GM18505 (cell line): ENCODE measurements at regions not wholly inside any gene's neighbourhood (a gene's known extent, or its start where the extent isn't known, plus 50 kb on each side); places are given as distances from the start of the nearest gene placed in this dataset.
"Not testable (repeated sequence)": the region's sequence is repeated elsewhere in the genome, so short reads cannot be mapped to it uniquely, and the experiment has no call there.

ENCODE experiments used
- ATAC-seq: cut with Tn5 transposase; IDR thresholded peaks from one replicate; pipeline ENCODE4 v1.9.1; 2021; ENCODE audit not compliant: unreplicated experiment
- POLR2A ChIP-seq: IDR thresholded peaks from 4 replicates; pipeline ENCODE4 v1.6.1; 2011; ENCODE audit warnings: borderline replicate concordance; ENCODE audit not compliant: insufficient read depth, insufficient read length; ENCODE audit errors: extremely low read depth

DNA sequence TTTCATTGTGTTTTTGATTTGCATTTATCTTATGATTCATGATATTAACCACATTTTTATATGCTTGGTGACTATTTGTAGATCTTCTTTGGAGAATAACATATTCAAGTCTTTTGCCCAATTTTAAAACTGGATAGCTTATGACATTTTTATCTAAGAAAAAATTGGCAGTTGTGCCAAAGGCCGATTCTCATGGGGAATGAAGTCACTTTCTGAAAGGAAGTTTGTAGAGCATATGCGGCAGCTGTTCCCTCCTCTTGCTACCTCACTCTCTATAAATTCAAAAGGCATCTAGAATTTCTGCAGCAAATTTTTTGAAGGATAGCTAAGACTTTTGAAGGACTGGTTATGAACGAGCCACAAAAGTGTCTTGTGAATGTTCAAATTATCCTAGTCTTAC, 2353.5 kb downstream of the ARAP2 start:
- no peak for ATAC-seq
- TF ChIP-seq POLR2A = no peak

- ATAC-seq = no peak
- TF ChIP-seq POLR2A = no peak
Observed at GRCh38 chr4:33911959-33912358, 2332.4 kb downstream of the ARAP2 start.

DNA sequence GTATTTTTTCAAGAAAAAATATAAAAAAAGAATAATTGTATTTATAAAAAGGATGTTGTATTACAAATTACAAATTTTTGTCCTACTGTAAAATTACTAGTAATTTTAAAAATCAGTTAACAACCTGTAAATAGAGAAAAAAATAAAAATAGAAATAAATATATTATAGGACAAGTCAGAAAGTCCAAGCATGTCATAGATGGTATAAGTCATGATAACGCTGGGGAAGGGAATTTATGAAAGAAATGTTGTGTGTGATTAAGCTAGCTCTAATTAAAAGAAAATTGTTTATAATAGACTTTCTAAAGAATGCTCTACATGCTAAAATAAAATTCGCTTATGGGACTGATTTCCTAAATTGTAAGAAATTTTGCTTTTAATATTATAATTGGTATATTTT, 2329.9 kb downstream of the ARAP2 start:
- ATAC-seq = no peak
- TF ChIP-seq POLR2A = no peak

- no peak for TF ChIP-seq POLR2A
- ATAC-seq = no peak
Observed at GRCh38 chr4:33923469-33923868, 2320.8 kb downstream of the ARAP2 start.

GRCh38 chr4:33924239-33924638, 2320.1 kb downstream of the ARAP2 start:
- no peak for TF ChIP-seq POLR2A
- no peak for ATAC-seq

DNA sequence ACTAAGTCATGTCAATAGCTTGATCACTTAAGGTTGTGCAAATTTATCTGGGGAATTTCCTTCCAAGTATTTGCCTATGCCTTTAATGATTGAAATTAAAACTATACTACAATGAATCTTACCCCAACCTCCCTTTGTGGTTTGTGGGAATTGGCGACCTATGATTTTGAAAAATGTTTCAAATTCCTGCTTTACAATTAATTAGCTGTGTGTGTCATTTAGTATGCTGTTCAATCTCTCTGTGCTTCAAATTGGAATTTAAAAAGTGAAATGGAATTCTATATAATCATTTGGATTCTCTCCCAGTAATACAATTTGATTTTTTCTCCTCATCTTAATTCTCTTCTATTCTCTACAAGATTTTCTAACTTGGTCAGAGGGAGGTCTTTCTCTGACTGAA, 2319.5 kb downstream of the ARAP2 start:
- ATAC-seq = no peak
- no peak for TF ChIP-seq POLR2A

DNA sequence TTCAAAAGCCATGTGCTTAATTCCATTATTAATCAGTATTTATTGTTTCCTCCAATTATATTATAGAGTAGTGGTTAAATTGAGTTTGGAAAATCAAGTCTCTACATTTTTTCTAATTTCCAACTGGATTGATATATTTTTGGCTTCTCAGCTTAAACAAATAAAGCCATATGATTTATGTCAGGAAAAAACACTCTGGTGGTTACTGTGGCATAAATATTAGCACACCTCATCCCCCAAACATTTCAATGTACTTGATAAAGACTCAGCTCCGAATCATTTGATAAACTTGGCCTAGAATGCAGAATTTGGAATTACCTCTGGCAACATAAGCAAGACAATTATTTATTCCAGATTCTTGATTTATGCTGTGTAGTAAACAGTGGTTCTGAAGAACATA, 2313.8 kb downstream of the ARAP2 start:
- no peak for ATAC-seq
- no peak for TF ChIP-seq POLR2A

DNA sequence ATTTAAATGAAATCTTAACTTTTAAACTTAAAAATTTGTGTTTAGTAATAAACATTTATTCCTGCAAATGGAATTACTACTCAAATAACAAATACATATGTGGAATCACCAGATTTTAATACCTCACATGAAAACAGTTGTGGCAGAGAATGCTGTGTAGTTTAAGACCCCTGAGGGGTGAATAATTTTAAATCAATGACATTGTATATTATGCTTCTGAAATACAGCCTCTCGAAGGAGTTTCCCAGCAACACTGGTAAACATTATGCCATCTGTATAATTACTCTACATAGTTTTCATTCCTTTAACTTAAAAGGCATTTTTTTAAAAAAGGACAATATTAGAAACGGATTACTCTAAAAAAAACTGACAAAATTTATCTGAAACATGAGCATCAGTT, 2313.3 kb downstream of the ARAP2 start:
- no peak for ATAC-seq
- TF ChIP-seq POLR2A = no peak

DNA sequence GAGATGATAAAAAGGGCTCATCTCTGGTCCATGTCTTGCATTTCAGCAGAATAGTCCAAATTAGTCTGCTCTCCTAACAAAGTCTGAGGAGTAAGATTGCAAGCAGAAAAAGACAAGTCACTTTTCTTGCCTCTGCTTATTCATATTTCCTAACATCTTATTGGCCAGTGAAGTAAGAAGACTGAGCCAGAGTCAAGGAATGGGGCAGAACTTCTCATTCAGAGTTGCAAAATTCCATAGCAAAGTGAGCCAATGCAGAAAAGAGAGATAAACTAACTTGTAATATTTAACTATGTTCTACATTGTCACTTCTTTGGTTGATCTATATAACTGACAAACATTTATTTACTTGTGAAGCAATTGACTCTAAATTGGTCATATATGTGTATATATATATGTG, 2304.0 kb downstream of the ARAP2 start:
- no peak for TF ChIP-seq POLR2A
- no peak for ATAC-seq

GRCh38 chr4:33941854-33942253, 2302.5 kb downstream of the ARAP2 start:
- TF ChIP-seq POLR2A = no peak
- no peak for ATAC-seq

DNA sequence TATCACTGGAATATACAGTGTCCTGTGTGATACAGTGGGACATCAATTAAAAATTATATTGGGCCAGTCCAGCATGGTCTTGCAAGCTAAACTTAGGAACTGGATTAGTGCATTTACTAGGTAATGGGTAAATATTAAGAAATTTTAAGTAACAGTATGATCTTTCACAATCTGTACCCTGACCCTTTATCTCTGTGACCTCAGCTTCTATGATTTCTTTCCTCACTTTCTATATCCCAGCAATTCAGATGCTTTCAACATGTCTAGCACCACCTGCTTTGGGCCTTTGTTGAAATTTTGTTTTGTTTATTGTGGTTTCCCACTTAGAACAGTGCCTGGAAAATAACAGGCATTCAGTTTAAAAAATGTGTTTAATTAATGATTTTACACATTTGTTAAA, 2295.4 kb downstream of the ARAP2 start:
- ATAC-seq = no peak
- no peak for TF ChIP-seq POLR2A

DNA sequence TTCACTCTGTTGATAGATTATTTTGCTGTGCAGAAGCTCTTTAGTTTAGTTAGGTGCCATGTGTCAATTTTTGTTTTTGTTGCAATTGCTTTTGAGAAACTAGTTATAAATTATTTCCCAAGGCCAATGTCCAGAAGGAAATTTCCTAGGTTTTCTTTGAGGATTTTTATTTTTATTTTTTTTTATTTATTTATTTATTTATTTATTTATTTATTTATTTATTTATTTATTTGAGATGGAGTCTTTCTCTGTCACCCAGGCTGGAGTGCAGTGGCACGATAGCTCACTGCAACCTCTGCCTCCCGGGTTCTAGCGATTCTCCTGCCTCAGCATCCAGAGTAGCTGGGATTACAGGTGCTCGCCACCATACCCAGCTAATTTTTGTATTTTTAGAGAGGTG, 2290.5 kb downstream of the ARAP2 start:
- not testable (repeated sequence) for ATAC-seq

DNA sequence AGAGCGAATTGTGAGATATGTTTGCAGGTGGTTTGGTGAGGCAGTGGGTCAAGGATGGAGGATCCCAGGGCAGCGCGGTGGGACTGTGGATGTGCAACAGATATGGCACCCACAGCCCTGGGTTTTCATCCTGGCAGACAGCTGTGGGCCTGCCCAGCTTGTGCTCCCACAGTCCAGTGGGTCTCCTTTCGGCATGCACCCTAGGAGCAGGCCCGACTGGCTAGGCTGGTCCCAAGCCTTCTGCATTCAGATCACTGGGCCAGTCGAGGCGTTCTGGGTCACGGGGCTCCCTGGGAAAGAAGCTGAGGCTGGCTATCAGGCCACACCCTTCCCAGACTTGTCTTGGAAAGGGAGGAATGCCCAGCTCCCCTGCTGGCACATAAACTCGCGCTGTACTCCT, 2289.6 kb downstream of the ARAP2 start:
- ATAC-seq = no peak
- no peak for TF ChIP-seq POLR2A

DNA sequence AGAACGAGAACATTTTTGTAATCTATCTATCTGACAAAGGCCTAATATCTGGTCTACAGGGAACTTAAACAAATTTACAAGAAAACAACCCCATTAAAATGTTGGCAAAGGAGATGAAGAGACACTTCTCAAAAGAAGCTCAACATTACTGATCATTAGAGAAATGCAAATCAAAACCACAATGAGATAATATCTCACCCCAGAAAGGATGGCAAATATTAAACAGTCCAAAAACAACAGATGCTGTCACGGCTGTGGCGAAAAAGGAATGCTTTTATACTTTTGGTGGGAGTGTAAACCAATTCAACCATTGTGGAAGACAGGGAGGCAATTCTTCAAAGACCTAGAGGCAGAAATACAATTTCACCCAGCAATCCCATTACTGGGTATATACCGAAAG, 2284.8 kb downstream of the ARAP2 start:
- ATAC-seq = no peak
- TF ChIP-seq POLR2A = no peak

DNA sequence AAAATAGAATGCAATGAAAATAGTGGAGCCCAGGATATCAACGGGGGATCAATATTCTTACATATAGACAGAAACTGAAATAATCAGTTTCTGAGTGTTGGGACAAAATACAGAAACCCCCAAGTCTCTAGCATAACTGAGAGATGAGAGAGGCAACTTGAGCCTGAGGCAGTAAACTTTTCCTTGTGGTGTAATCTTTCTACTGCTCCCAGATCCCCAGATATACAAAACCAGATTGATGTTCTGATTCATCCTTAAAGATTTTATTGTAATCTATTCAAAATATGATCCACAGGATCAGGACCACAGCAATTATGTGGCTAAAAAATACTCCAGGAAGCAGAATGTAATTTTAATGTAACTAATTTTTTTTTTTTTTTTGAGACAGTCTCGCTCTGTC, 2282.6 kb downstream of the ARAP2 start:
- TF ChIP-seq POLR2A = no peak
- no peak for ATAC-seq
